Glutamatergic neuron (in vitro differentiated cells): ENCODE measurements at regions not wholly inside any gene's neighbourhood (a gene's known extent, or its start where the extent isn't known, plus 50 kb on each side); places are given as distances from the start of the nearest gene placed in this dataset.

Source experiments
- DNase-seq: peaks from one replicate; pipeline ENCODE4 v3.0.0; 2022
- H3K27ac Mint-ChIP-seq: one replicate; pipeline ENCODE4 v1.8.0; 2020; ENCODE audit warnings: mild to moderate bottlenecking, mixed read lengths, inconsistent platforms; ENCODE audit not compliant: unreplicated experiment
- H3K27me3 Mint-ChIP-seq: one replicate; pipeline ENCODE4 v1.8.0; 2020; ENCODE audit warnings: mild to moderate bottlenecking, moderate library complexity, mixed read lengths, inconsistent platforms; ENCODE audit not compliant: unreplicated experiment
- H3K36me3 Mint-ChIP-seq: one replicate; pipeline ENCODE4 v1.8.0; 2020; ENCODE audit warnings: mild to moderate bottlenecking, mixed read lengths, inconsistent platforms; ENCODE audit not compliant: unreplicated experiment
- H3K4me1 Mint-ChIP-seq: one replicate; pipeline ENCODE4 v1.8.0; 2020; ENCODE audit warnings: mild to moderate bottlenecking, low read depth, mixed read lengths, inconsistent platforms; ENCODE audit not compliant: unreplicated experiment
- H3K4me3 Mint-ChIP-seq: one replicate; pipeline ENCODE4 v1.8.0; 2020; ENCODE audit warnings: mild to moderate bottlenecking, mixed read lengths, inconsistent platforms; ENCODE audit not compliant: unreplicated experiment
- H3K9me3 Mint-ChIP-seq: one replicate; pipeline ENCODE4 v1.8.0; 2020; ENCODE audit warnings: mild to moderate bottlenecking, moderate library complexity, mixed read lengths, inconsistent platforms; ENCODE audit not compliant: unreplicated experiment
- TF ChIP-seq, protein P1 (sequence below): fragments of 200-600 bp; sonication (generic); IDR thresholded peaks from one replicate; pipeline ENCODE4 v1.5.0; 2021; ENCODE audit not compliant: partially characterized antibody, unreplicated experiment

DNA sequence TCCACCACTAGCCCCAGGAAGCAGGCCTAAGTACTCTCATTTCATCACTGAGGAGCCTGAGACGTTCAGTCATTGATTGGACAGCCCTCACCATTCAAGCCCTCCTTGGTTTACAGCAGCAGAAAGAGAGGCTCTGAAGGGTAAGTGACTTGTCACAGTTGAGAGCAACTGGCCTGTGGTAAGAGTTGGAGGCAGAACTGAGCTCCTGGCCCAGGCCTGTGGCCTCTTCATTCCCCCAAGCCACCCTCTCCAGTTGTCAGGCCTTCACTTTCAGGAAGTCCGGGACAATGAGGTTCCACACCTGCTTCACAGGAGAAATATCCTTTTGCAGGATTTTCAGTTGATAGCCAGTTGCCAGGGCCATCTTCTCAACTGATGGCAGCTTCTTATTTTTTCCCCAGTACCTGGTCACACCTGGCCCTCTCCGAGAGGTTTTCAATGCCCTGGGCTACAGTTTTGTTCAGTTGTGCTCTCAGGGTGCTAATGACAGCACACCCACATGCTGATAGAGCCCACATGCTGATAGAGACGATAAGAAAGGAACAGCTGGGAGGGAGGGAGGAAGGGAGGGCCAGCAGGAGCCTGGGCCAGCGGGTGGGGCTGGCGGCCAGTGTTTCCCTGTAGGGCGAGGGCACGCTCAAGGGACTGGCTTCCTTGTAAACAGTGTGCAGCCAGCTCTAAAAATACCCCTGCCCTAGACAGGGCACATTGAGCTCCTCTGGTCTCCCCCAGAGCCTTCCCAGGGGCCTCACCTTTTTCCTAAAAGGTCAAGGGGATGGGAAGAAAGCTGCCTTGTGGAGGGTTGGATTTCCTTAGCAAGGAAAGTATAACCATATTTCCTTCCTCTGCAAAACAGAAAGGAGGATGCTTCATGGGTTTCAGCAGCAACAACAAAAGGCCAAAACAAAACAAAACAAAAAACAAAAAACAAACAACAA is 112.7 kb upstream of the JUN start:
- DNase-seq, result peak; percentile 30
- Mint-ChIP-seq H3K4me1 (peaks cover 18% of the 10 kb centered on the region), H3K9me3 (no peaks in the 10 kb centered on the region), H3K36me3 (no peaks in the 10 kb centered on the region), H3K4me3 (no peak overlapping the region), H3K27me3 (peaks cover 2% of the 10 kb centered on the region), H3K27ac (no peak overlapping the region)
- TF ChIP-seq, protein P1, sequence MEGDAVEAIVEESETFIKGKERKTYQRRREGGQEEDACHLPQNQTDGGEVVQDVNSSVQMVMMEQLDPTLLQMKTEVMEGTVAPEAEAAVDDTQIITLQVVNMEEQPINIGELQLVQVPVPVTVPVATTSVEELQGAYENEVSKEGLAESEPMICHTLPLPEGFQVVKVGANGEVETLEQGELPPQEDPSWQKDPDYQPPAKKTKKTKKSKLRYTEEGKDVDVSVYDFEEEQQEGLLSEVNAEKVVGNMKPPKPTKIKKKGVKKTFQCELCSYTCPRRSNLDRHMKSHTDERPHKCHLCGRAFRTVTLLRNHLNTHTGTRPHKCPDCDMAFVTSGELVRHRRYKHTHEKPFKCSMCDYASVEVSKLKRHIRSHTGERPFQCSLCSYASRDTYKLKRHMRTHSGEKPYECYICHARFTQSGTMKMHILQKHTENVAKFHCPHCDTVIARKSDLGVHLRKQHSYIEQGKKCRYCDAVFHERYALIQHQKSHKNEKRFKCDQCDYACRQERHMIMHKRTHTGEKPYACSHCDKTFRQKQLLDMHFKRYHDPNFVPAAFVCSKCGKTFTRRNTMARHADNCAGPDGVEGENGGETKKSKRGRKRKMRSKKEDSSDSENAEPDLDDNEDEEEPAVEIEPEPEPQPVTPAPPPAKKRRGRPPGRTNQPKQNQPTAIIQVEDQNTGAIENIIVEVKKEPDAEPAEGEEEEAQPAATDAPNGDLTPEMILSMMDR, result no peak

DNA sequence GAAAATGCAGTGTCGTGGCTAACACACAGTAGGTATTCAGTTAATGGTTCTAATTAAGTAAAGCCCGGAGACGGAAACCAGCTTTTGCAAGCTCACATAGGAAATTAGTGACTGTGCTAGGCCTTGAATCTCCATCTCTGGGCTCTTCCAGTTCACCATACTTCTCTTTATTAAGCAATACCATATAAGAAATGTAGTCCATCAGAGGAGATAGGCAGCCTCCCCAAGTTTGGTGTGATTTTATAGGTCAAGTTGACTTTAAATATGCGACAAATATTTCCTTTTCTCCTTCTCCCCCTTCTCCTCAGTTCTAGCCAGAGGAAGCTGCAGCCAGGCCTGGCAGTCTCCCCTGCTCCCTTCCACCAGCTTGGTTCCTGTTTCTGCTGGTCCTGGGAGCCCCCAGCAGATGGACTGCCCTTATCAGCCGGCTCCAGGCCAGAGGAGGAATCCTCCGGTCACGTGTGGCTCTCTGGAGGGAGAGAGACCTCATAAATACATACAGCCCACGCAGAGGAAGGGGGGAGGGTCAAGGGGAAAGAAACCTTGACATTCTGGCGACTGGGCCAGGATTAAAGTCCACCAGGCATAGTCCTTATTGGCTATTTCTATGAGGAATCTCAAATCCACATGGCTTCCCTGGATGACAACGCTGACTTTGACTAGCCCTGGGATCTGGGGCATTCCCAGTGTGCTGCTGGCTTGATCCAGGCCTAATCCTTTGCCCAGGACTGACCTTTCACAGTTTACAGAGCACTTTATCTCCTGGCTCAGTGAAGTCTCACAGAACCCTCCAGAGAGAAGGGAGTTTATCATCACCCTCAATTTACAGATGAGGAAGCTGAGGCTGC is 115.1 kb upstream of the JUN start:
- H3K27ac Mint-ChIP-seq, result peak overlapping the region; percentile 52
- H3K27me3 Mint-ChIP-seq, result peaks cover 5% of the 10 kb centered on the region
- no peaks in the 10 kb centered on the region for H3K9me3 Mint-ChIP-seq
- TF ChIP-seq, protein P1, result no peak
- DNase-seq, result peak; percentile 48
- no peak overlapping the region for H3K4me3 Mint-ChIP-seq
- H3K4me1 Mint-ChIP-seq, result peaks cover 20% of the 10 kb centered on the region
- no peaks in the 10 kb centered on the region for H3K36me3 Mint-ChIP-seq

DNA sequence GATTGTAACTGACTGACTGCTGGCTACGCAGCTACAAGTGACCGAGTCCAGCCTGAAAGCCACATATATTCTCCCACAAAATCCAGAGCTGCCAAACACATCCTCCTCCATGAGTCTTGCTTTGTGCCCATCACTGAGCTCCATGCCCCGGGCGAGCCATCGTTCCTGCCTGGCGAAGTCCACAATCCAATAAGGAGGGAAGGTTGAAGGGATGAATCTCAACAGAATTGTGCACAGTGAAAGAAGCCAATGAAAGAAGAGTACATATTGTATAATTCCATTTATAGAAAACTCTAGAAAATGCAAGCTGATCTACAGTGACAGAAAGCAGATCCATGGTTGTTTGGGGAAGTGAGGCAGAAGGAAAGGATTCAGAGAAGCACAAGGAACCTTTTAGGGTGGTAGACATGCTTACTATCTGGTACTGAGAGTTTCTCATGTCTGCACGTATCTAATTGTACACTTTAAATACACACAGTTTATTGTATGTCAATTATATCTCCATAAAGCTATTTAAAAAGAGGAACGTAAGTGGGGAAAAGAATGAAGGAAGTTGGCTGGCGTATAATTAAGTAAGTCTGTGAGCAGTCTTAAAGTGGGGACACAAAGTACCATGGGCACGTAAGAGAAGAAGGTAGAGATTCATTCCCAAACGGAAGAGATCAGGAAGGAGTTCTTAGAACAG is 115.9 kb upstream of the JUN start:
- Mint-ChIP-seq H3K9me3 (peaks cover 3% of the 10 kb centered on the region), H3K27me3 (peaks cover 5% of the 10 kb centered on the region), H3K4me3 (no peak overlapping the region), H3K4me1 (peaks cover 20% of the 10 kb centered on the region), H3K27ac (peak overlapping the region; percentile 13), H3K36me3 (no peaks in the 10 kb centered on the region)
- TF ChIP-seq, protein P1, result no peak
- no peak for DNase-seq

DNA sequence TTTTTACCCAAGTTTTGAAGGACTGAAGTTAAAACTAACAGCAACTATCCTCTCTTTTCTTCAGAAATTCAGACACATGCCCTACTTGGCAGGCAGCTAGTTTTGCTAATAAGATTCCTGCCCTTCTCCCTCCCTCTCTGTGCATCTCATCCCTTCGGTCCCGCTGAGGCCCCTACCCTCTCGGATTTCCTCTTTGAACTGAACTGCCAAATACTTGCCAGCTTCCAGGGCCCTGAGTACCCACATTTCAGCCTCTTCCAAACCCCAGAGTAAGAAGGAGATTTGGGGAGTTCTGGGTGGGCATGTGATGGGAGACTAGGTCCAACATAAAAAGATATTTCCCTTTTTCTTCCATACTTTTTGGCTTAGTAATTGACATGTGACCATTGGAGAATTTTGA is 116.5 kb upstream of the JUN start:
- peaks cover 5% of the 10 kb centered on the region for H3K27me3 Mint-ChIP-seq
- no peak for DNase-seq
- H3K9me3 Mint-ChIP-seq, result peaks cover 5% of the 10 kb centered on the region
- H3K36me3 Mint-ChIP-seq, result no peaks in the 10 kb centered on the region
- TF ChIP-seq, protein P1, result no peak
- no peak overlapping the region for H3K4me3 Mint-ChIP-seq
- peaks cover 20% of the 10 kb centered on the region for H3K4me1 Mint-ChIP-seq
- no peak overlapping the region for H3K27ac Mint-ChIP-seq
